GM23338 (cell line): ENCODE measurements at regions not wholly inside any gene's neighbourhood (a gene's known extent, or its start where the extent isn't known, plus 50 kb on each side); places are given as distances from the start of the nearest gene placed in this dataset.

Experiments used
- ATAC-seq: fragments of 200-7000 bp; cut with Tn5 transposase; 3 replicates; pipeline ENCODE4 v1.9.1; 2020
- DNase-seq: peaks from one replicate; pipeline ENCODE4 v3.0.0-alpha.2; 2015; ENCODE audit warnings: low spot score
- H2AFZ ChIP-seq: fragments of 200-600 bp; sonication (generic); 2 replicates; pipeline ENCODE4 v1.8.0; 2016; ENCODE audit warnings: antibody characterized with exemption, mild to moderate bottlenecking, moderate library complexity
- H3F3A ChIP-seq: fragments of 200-600 bp; sonication (generic); replicated peaks from 2 replicates; pipeline ENCODE4 v1.8.0; 2017; ENCODE audit warnings: antibody characterized with exemption, mixed run types, low read depth
- H3K27ac ChIP-seq: fragments of 200-600 bp; sonication (generic); 2 replicates; pipeline ENCODE4 v1.6.1; 2016; ENCODE audit warnings: low read depth
- H3K27me3 ChIP-seq: fragments of 200-600 bp; sonication (generic); 2 replicates; pipeline ENCODE4 v1.8.0; 2016; ENCODE audit warnings: mild to moderate bottlenecking, mixed run types, moderate library complexity; ENCODE audit not compliant: insufficient read depth
- H3K36me3 ChIP-seq: fragments of 200-600 bp; sonication (generic); 2 replicates; pipeline ENCODE4 v1.8.0; 2016; ENCODE audit warnings: mild to moderate bottlenecking; ENCODE audit not compliant: insufficient read depth
- H3K4me1 ChIP-seq: fragments of 200-600 bp; sonication (generic); 2 replicates; pipeline ENCODE4 v1.8.0; 2016; ENCODE audit warnings: mild to moderate bottlenecking, moderate library complexity; ENCODE audit not compliant: insufficient read depth
- H3K4me2 ChIP-seq: fragments of 200-600 bp; sonication (generic); 2 replicates; pipeline ENCODE4 v1.7.1; 2017; ENCODE audit warnings: mixed run types
- H3K4me3 ChIP-seq: fragments of 200-600 bp; sonication (generic); 2 replicates; pipeline ENCODE4 v1.6.1; 2016; ENCODE audit warnings: mixed run types
- H3K79me2 ChIP-seq: fragments of 200-600 bp; sonication (generic); replicated peaks from 2 replicates; pipeline ENCODE4 v1.8.0; 2017; ENCODE audit warnings: mild to moderate bottlenecking; ENCODE audit not compliant: insufficient read depth
- H3K9me2 ChIP-seq: fragments of 200-600 bp; sonication (generic); 2 replicates; pipeline ENCODE4 v1.8.0; 2017; ENCODE audit not compliant: insufficient read depth
- H4K20me1 ChIP-seq: fragments of 200-600 bp; sonication (generic); replicated peaks from 2 replicates; pipeline ENCODE4 v1.8.0; 2017; ENCODE audit warnings: mild to moderate bottlenecking; ENCODE audit not compliant: insufficient read depth
- H3K27ac Mint-ChIP-seq: 2 replicates; pipeline ENCODE4 v1.8.0; 2020; ENCODE audit warnings: inconsistent platforms, mild to moderate bottlenecking, moderate library complexity, mixed read lengths
- H3K27me3 Mint-ChIP-seq: 3 replicates; pipeline ENCODE4 v1.8.0; 2022; ENCODE audit warnings: low read depth, mild to moderate bottlenecking, moderate library complexity, mixed read lengths, inconsistent platforms; ENCODE audit not compliant: insufficient read depth, poor library complexity
- H3K36me3 Mint-ChIP-seq: 3 replicates; pipeline ENCODE4 v1.8.0; 2021; ENCODE audit warnings: low read depth, mild to moderate bottlenecking, inconsistent platforms, moderate library complexity, mixed read lengths
- H3K4me1 Mint-ChIP-seq: 3 replicates; pipeline ENCODE4 v1.8.0; 2020; ENCODE audit warnings: mild to moderate bottlenecking, inconsistent platforms, mixed read lengths
- H3K4me3 Mint-ChIP-seq: 3 replicates; pipeline ENCODE4 v1.8.0; 2021; ENCODE audit warnings: moderate library complexity, mild to moderate bottlenecking, inconsistent platforms, mixed read lengths
- H3K9me3 Mint-ChIP-seq: 3 replicates; pipeline ENCODE4 v1.8.0; 2020; ENCODE audit warnings: moderate library complexity, mild to moderate bottlenecking, inconsistent platforms, mixed read lengths
- CTCF ChIP-seq, 2 experiments: fragments of 200-600 bp in 1 of 2; sonication (generic) in 1 of 2; conservative IDR thresholded peaks; 2 replicates each; pipeline versions ENCODE4 v1.5.1 to v1.6.1; 2016 to 2017; ENCODE audit warnings: antibody characterized with exemption in 2 of 2, low read depth in 2 of 2, mild to moderate bottlenecking in 2 of 2, moderate library complexity in 1 of 2
- ETS1 ChIP-seq: IDR thresholded peaks from 2 replicates; pipeline ENCODE4 v1.6.1; 2016; ENCODE audit warnings: antibody characterized with exemption
- EZH2phosphoT487 ChIP-seq: fragments of 200-600 bp; sonication (generic); IDR thresholded peaks from one replicate; pipeline ENCODE4 v1.8.1; 2018; ENCODE audit warnings: antibody characterized with exemption; ENCODE audit not compliant: unreplicated experiment
- JUNB ChIP-seq: IDR thresholded peaks from one replicate; pipeline ENCODE4 v1.6.1; 2016; ENCODE audit warnings: antibody characterized with exemption; ENCODE audit not compliant: unreplicated experiment
- NANOG ChIP-seq: IDR thresholded peaks from 2 replicates; pipeline ENCODE4 v1.6.1; 2016; ENCODE audit warnings: antibody characterized with exemption, borderline replicate concordance
- STAT1 ChIP-seq: IDR thresholded peaks from one replicate; pipeline ENCODE4 v1.6.1; 2016; ENCODE audit warnings: antibody characterized with exemption; ENCODE audit not compliant: unreplicated experiment
- ZNF114 ChIP-seq: fragments of 250-450 bp; sonication (Bioruptor Pico); IDR thresholded peaks from 2 replicates; pipeline ENCODE4 v1.5.0; 2020; ENCODE audit warnings: mild to moderate bottlenecking, moderate library complexity
- ZNF462 ChIP-seq: fragments of 250-450 bp; sonication (Bioruptor Pico); IDR thresholded peaks from 2 replicates; pipeline ENCODE4 v1.5.0; 2020; ENCODE audit warnings: mild to moderate bottlenecking, moderate library complexity
- TF ChIP-seq, protein P1 (sequence below): IDR thresholded peaks from one replicate; pipeline ENCODE4 v1.6.1; 2018; ENCODE audit warnings: antibody characterized with exemption; ENCODE audit not compliant: unreplicated experiment

GRCh38 chr7:118029826-118030422, 154.0 kb upstream of the LSM8 start:
- 0 out of 2 replicates have a peak overlapping the region, but pooled peaks have one; percentile 6 for H2AFZ ChIP-seq
- H3K4me3 Mint-ChIP-seq: no peak overlapping the region
- no peaks in the 10 kb centered on the region for H3K27me3 ChIP-seq
- H3K27ac ChIP-seq: no peak overlapping the region
- H4K20me1 ChIP-seq: no peaks in the 10 kb centered on the region
- no peaks in the 10 kb centered on the region for H3K4me1 Mint-ChIP-seq
- no peaks in the 10 kb centered on the region for H3K36me3 ChIP-seq
- H3K4me3 ChIP-seq: no peak overlapping the region
- H3K79me2 ChIP-seq: no peaks in the 10 kb centered on the region
- ATAC-seq: no peak
- no peaks in the 10 kb centered on the region for H3K9me3 Mint-ChIP-seq
- H3F3A ChIP-seq: no peaks in the 10 kb centered on the region
- H3K9me2 ChIP-seq: no peaks in the 10 kb centered on the region; the same call in 1 of the 2 replicates
- H3K4me1 ChIP-seq: no peaks in the 10 kb centered on the region
- H3K27me3 Mint-ChIP-seq: peaks cover 3% of the 10 kb centered on the region
- H3K36me3 Mint-ChIP-seq: no peaks in the 10 kb centered on the region
- H3K27ac Mint-ChIP-seq: no peak overlapping the region
- H3K4me2 ChIP-seq: no peak overlapping the region
- no peak for DNase-seq
- no peak for TF ChIP-seq JUNB
- no peak for TF ChIP-seq ZNF114 (CRISPR knock-in tag)
- no peak for TF ChIP-seq NANOG

- Histone ChIP-seq H3K9me2 (peaks cover 3% of the 10 kb centered on the region; the same call in 1 of the 2 replicates), H2AFZ (no peak overlapping the region), H3F3A (no peaks in the 10 kb centered on the region), H3K4me3 (no peak overlapping the region), H3K27me3 (no peaks in the 10 kb centered on the region), H3K27ac (no peak overlapping the region), H3K4me1 (no peaks in the 10 kb centered on the region), H3K36me3 (no peaks in the 10 kb centered on the region), H4K20me1 (no peaks in the 10 kb centered on the region), H3K4me2 (no peak overlapping the region), H3K79me2 (no peaks in the 10 kb centered on the region)
- ATAC-seq: no peak
- Mint-ChIP-seq H3K27me3 (peaks cover 3% of the 10 kb centered on the region), H3K36me3 (no peaks in the 10 kb centered on the region), H3K9me3 (no peaks in the 10 kb centered on the region), H3K4me1 (no peaks in the 10 kb centered on the region), H3K4me3 (no peak overlapping the region), H3K27ac (no peak overlapping the region)
- DNase-seq: no peak
- TF ChIP-seq JUNB: no peak
- TF ChIP-seq EZH2phosphoT487: no peak
- TF ChIP-seq ZNF114 (CRISPR knock-in tag): no peak
- TF ChIP-seq NANOG: no peak
- TF ChIP-seq ZNF462: no peak
- TF ChIP-seq STAT1: no peak
- TF ChIP-seq, protein P1, sequence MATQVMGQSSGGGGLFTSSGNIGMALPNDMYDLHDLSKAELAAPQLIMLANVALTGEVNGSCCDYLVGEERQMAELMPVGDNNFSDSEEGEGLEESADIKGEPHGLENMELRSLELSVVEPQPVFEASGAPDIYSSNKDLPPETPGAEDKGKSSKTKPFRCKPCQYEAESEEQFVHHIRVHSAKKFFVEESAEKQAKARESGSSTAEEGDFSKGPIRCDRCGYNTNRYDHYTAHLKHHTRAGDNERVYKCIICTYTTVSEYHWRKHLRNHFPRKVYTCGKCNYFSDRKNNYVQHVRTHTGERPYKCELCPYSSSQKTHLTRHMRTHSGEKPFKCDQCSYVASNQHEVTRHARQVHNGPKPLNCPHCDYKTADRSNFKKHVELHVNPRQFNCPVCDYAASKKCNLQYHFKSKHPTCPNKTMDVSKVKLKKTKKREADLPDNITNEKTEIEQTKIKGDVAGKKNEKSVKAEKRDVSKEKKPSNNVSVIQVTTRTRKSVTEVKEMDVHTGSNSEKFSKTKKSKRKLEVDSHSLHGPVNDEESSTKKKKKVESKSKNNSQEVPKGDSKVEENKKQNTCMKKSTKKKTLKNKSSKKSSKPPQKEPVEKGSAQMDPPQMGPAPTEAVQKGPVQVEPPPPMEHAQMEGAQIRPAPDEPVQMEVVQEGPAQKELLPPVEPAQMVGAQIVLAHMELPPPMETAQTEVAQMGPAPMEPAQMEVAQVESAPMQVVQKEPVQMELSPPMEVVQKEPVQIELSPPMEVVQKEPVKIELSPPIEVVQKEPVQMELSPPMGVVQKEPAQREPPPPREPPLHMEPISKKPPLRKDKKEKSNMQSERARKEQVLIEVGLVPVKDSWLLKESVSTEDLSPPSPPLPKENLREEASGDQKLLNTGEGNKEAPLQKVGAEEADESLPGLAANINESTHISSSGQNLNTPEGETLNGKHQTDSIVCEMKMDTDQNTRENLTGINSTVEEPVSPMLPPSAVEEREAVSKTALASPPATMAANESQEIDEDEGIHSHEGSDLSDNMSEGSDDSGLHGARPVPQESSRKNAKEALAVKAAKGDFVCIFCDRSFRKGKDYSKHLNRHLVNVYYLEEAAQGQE: no peak
- TF ChIP-seq ETS1: no peak
- TF ChIP-seq CTCF (conservative IDR thresholded peaks at IDR 0.05; ENCODE audit: low read depth in 2 of 2): no peak
These were observed 150.7 kb upstream of the LSM8 start for GRCh38 chr7:118033273-118033672.
